Thyroid gland (tissue), 4 donors: ENCODE measurements at regions not wholly inside any gene's neighbourhood (a gene's known extent, or its start where the extent isn't known, plus 50 kb on each side); places are given as distances from the start of the nearest gene placed in this dataset.
A peak's percentile ranks its signal among the peaks of the same experiment; 100 is the strongest.

Experiments
- DNase-seq, 2 donors: peaks; one replicate each; pipeline ENCODE4 v3.0.0-alpha.2; 2019
- H3K27ac ChIP-seq, 3 donors: fragments of 200-600 bp; sonication (generic); 1 replicate in 2 of 3; 2 replicates in 1 of 3; pipeline ENCODE4 v1.5.1; 2016 to 2019; ENCODE audit warnings: mild to moderate bottlenecking in 1 of 3, moderate library complexity in 1 of 3
- H3K27me3 ChIP-seq: fragments of 200-600 bp; sonication (generic); one replicate; pipeline ENCODE4 v1.5.1; 2019
- H3K36me3 ChIP-seq, 2 donors: fragments of 200-600 bp; sonication (generic); one replicate each; pipeline ENCODE4 v1.5.1; 2016 to 2019
- H3K4me1 ChIP-seq, 2 donors: fragments of 200-600 bp; sonication (generic); one replicate each; pipeline ENCODE4 v1.5.1; 2017 to 2019
- H3K4me3 ChIP-seq, 3 donors: fragments of 200-600 bp; sonication (generic); replicated peaks in 1 of 3; 1 replicate in 2 of 3; 2 replicates in 1 of 3; pipeline ENCODE4 v1.5.1; 2016; ENCODE audit warnings: mild to moderate bottlenecking in 1 of 3
- H3K9me3 ChIP-seq: fragments of 200-600 bp; sonication (generic); one replicate; pipeline ENCODE4 v1.5.1; 2017
- CTCF ChIP-seq, 6 experiments: fragments of 200-600 bp in 3 of 6; fragments of 450-650 bp in 3 of 6; sonication (generic) in 3 of 6; IDR thresholded peaks; one replicate each; pipeline ENCODE4 v1.5.1; 2016 to 2019; ENCODE audit warnings: antibody characterized with exemption in 6 of 6, mild to moderate bottlenecking in 2 of 6, inconsistent platforms in 1 of 6, moderate library complexity in 1 of 6
- POLR2A ChIP-seq, 2 donors: fragments of 450-650 bp; IDR thresholded peaks; one replicate each; pipeline ENCODE4 v1.6.1; 2017; ENCODE audit warnings: antibody characterized with exemption in 2 of 2, mild to moderate bottlenecking in 2 of 2, moderate library complexity in 1 of 2
- WGBS, 2 donors: methylation state at CpG; one replicate each; pipeline ENCODE4 v1.1.5; 2017; 5-methylcytosine and 5-hydroxymethylcytosine counted together
- intact Hi-C: fragments of 100-400 bp; cut with DNase I; formaldehyde crosslinking; loops from one replicate; pipeline ENCODE4 v1.15.1; 2023

GRCh38 chr15:25960273-25960672, 97.1 kb upstream of the ATP10A start:
- 87 to 90% methylated on average over 5 of the region's 5 CpGs for WGBS, 2 donors
- DNase-seq, result no peak
- intact Hi-C loops, result no loop called here
- Histone ChIP-seq H3K4me3 (no peak overlapping the region), H3K27ac (no peak overlapping the region), H3K36me3 (no peaks in the 10 kb centered on the region), H3K9me3 (no peaks in the 10 kb centered on the region), H3K27me3 (no peaks in the 10 kb centered on the region), H3K4me1 (no peaks in the 10 kb centered on the region)
- TF ChIP-seq POLR2A (IDR thresholded peaks at IDR 0.05) (no peak), CTCF (IDR thresholded peaks at IDR 0.05) (no peak)

- TF ChIP-seq POLR2A (IDR thresholded peaks at IDR 0.05), result no peak
- TF ChIP-seq CTCF (IDR thresholded peaks at IDR 0.05), result no peak
- intact Hi-C loops, result no loop called here
- 67 to 79% methylated on average over 1 of the region's 1 CpG for WGBS, 2 donors
Observed at GRCh38 chr15:25959100-25959499, 96.0 kb upstream of the ATP10A start.

GRCh38 chr15:25955628-25956027, 92.5 kb upstream of the ATP10A start:
- H3K36me3 ChIP-seq, result no peaks in the 10 kb centered on the region
- H3K27me3 ChIP-seq, result no peaks in the 10 kb centered on the region
- H3K4me3 ChIP-seq, result no peak overlapping the region
- peak in 1 of 2 donors; percentile 11 for DNase-seq
- no peaks in the 10 kb centered on the region for H3K9me3 ChIP-seq
- 31 to 34% methylated on average over 2 of the region's 2 CpGs for WGBS, 2 donors
- TF ChIP-seq POLR2A (IDR thresholded peaks at IDR 0.05) (no peak), CTCF (IDR thresholded peaks at IDR 0.05) (no peak)
- intact Hi-C loops, result no loop called here
- no peak overlapping the region for H3K27ac ChIP-seq
- no peaks in the 10 kb centered on the region for H3K4me1 ChIP-seq

More at GRCh38 chr15:25959100-25959499, 96.0 kb upstream of the ATP10A start:
- Histone ChIP-seq H3K9me3 (no peaks in the 10 kb centered on the region), H3K27ac (no peak overlapping the region), H3K27me3 (no peaks in the 10 kb centered on the region), H3K4me3 (no peak overlapping the region), H3K36me3 (no peaks in the 10 kb centered on the region), H3K4me1 (no peaks in the 10 kb centered on the region)
- no peak for DNase-seq

GRCh38 chr15:25954398-25954797, 91.3 kb upstream of the ATP10A start:
- Histone ChIP-seq H3K27me3 (no peaks in the 10 kb centered on the region), H3K9me3 (no peaks in the 10 kb centered on the region), H3K27ac (no peak overlapping the region), H3K4me3 (no peak overlapping the region), H3K4me1 (no peaks in the 10 kb centered on the region), H3K36me3 (no peaks in the 10 kb centered on the region)
- TF ChIP-seq CTCF (IDR thresholded peaks at IDR 0.05), result no peak
- TF ChIP-seq POLR2A (IDR thresholded peaks at IDR 0.05), result no peak
- intact Hi-C loops, result no loop called here
- DNase-seq, result no peak
- WGBS, 2 donors, result 56 to 81% methylated on average over 4 of the region's 4 CpGs

- no peak overlapping the region for H3K27ac ChIP-seq
- no peaks in the 10 kb centered on the region for H3K27me3 ChIP-seq
- no peaks in the 10 kb centered on the region for H3K36me3 ChIP-seq
- WGBS, 2 donors, result 92 to 93% methylated on average over 2 of the region's 2 CpGs
- intact Hi-C loops, result no loop called here
- no peaks in the 10 kb centered on the region for H3K9me3 ChIP-seq
- no peaks in the 10 kb centered on the region for H3K4me1 ChIP-seq
- no peak overlapping the region for H3K4me3 ChIP-seq
- no peak for TF ChIP-seq CTCF (IDR thresholded peaks at IDR 0.05)
- TF ChIP-seq POLR2A (IDR thresholded peaks at IDR 0.05), result no peak
- no peak for DNase-seq
Observed at GRCh38 chr15:25950014-25950413, 86.9 kb upstream of the ATP10A start.
